ENCODE measurements at regions not wholly inside any gene's neighbourhood (a gene's known extent, or its start where the extent isn't known, plus 50 kb on each side); places are given as distances from the start of the nearest gene placed in this dataset.

GRCh38 chr3:56958879-56959278 lies 101.6 kb upstream of the SPATA12 start:
- H3K27me3 ChIP-seq (ENCODE audit: insufficient read depth, poor library complexity, severe bottlenecking): no peaks in the 10 kb centered on the region
- DNase-seq (ENCODE audit: low read depth in 1 of 2, low spot score in 1 of 2): no peak
- no peak overlapping the region for H3K4me3 ChIP-seq (replicated peaks; ENCODE audit: insufficient read depth, low read length)
- TF ChIP-seq GABPA (IDR thresholded peaks at IDR 0.05; ENCODE audit: low read depth) (no peak), REST (IDR thresholded peaks at IDR 0.05; ENCODE audit: insufficient replicate concordance, low read depth) (no peak), SPI1 (IDR thresholded peaks at IDR 0.05; ENCODE audit: borderline replicate concordance, low read depth) (no peak), CTCF (IDR thresholded peaks at IDR 0.05; ENCODE audit: insufficient read depth, low read length) (no peak), POLR2AphosphoS5 (IDR thresholded peaks at IDR 0.05; ENCODE audit: low read depth) (no peak)
- no peak overlapping the region for H3K27ac ChIP-seq (replicated peaks)

- H3K27me3 ChIP-seq (ENCODE audit: insufficient read depth, poor library complexity, severe bottlenecking): no peaks in the 10 kb centered on the region
- H3K4me3 ChIP-seq (replicated peaks; ENCODE audit: insufficient read depth, low read length): no peak overlapping the region
- no peak for TF ChIP-seq CTCF (IDR thresholded peaks at IDR 0.05; ENCODE audit: insufficient read depth, low read length)
- TF ChIP-seq POLR2AphosphoS5 (IDR thresholded peaks at IDR 0.05; ENCODE audit: low read depth): no peak
- TF ChIP-seq GABPA (IDR thresholded peaks at IDR 0.05; ENCODE audit: low read depth): no peak
- TF ChIP-seq REST (IDR thresholded peaks at IDR 0.05; ENCODE audit: insufficient replicate concordance, low read depth): no peak
- TF ChIP-seq SPI1 (IDR thresholded peaks at IDR 0.05; ENCODE audit: borderline replicate concordance, low read depth): no peak
- no peak overlapping the region for H3K27ac ChIP-seq (replicated peaks)
- no peak for DNase-seq (ENCODE audit: low read depth in 1 of 2, low spot score in 1 of 2)
Measured at GRCh38 chr3:56957522-56957921, 102.9 kb upstream of the SPATA12 start.

GRCh38 chr3:56956906-56957305 lies 103.6 kb upstream of the SPATA12 start:
- no peak overlapping the region for H3K27ac ChIP-seq (replicated peaks)
- TF ChIP-seq POLR2AphosphoS5 (IDR thresholded peaks at IDR 0.05; ENCODE audit: low read depth): no peak
- TF ChIP-seq CTCF (IDR thresholded peaks at IDR 0.05; ENCODE audit: insufficient read depth, low read length): no peak
- TF ChIP-seq SPI1 (IDR thresholded peaks at IDR 0.05; ENCODE audit: borderline replicate concordance, low read depth): no peak
- no peak for TF ChIP-seq GABPA (IDR thresholded peaks at IDR 0.05; ENCODE audit: low read depth)
- TF ChIP-seq REST (IDR thresholded peaks at IDR 0.05; ENCODE audit: insufficient replicate concordance, low read depth): no peak
- no peak for DNase-seq (ENCODE audit: low read depth in 1 of 2, low spot score in 1 of 2)
- H3K27me3 ChIP-seq (ENCODE audit: insufficient read depth, poor library complexity, severe bottlenecking): no peaks in the 10 kb centered on the region
- H3K4me3 ChIP-seq (replicated peaks; ENCODE audit: insufficient read depth, low read length): no peak overlapping the region

All from HL-60 (cell line).